Suprapubic skin (tissue), 4 donors: ENCODE measurements at regions not wholly inside any gene's neighbourhood (a gene's known extent, or its start where the extent isn't known, plus 50 kb on each side); places are given as distances from the start of the nearest gene placed in this dataset.

Source experiments
- DNase-seq, 2 donors: peaks; one replicate each; pipeline ENCODE4 v3.0.0-alpha.2; 2019; ENCODE audit warnings: low spot score in 2 of 2
- H3K27ac ChIP-seq: fragments of 200-600 bp; sonication (generic); one replicate; pipeline ENCODE4 v1.5.1; 2019
- H3K27me3 ChIP-seq: fragments of 200-600 bp; sonication (generic); one replicate; pipeline ENCODE4 v1.5.1; 2019
- H3K36me3 ChIP-seq: fragments of 200-600 bp; sonication (generic); one replicate; pipeline ENCODE4 v1.5.1; 2019
- H3K4me1 ChIP-seq: fragments of 200-600 bp; sonication (generic); one replicate; pipeline ENCODE4 v1.5.1; 2019
- H3K4me3 ChIP-seq: fragments of 200-600 bp; sonication (generic); one replicate; pipeline ENCODE4 v1.5.1; 2019; ENCODE audit warnings: mild to moderate bottlenecking
- H3K9me3 ChIP-seq: fragments of 200-600 bp; sonication (generic); one replicate; pipeline ENCODE4 v1.5.1; 2019
- EP300 ChIP-seq: sonication (generic); formaldehyde crosslinking; IDR thresholded peaks from one replicate; pipeline ENCODE4 v1.6.1; 2017; ENCODE audit warnings: antibody characterized with exemption
- POLR2A ChIP-seq, 2 donors: fragments of 450-650 bp; IDR thresholded peaks; one replicate each; pipeline ENCODE4 v1.6.1; 2017; ENCODE audit warnings: antibody characterized with exemption in 2 of 2, mild to moderate bottlenecking in 2 of 2, moderate library complexity in 2 of 2
- POLR2AphosphoS5 ChIP-seq, 3 donors: sonication (generic); formaldehyde crosslinking; IDR thresholded peaks; one replicate each; pipeline ENCODE4 v1.6.1; 2017; ENCODE audit warnings: antibody characterized with exemption in 3 of 3
- WGBS: methylation state at CpG from one replicate; pipeline ENCODE4 v1.1.5; 2018; 5-methylcytosine and 5-hydroxymethylcytosine counted together
- TF ChIP-seq, protein P1 (sequence below), 2 donors: fragments of 200-600 bp in 1 of 2; fragments of 450-650 bp in 1 of 2; sonication (generic) in 1 of 2; IDR thresholded peaks; one replicate each; pipeline ENCODE4 v1.5.1; 2016 to 2019; ENCODE audit warnings: antibody characterized with exemption in 2 of 2, mild to moderate bottlenecking in 1 of 2, moderate library complexity in 1 of 2

DNA sequence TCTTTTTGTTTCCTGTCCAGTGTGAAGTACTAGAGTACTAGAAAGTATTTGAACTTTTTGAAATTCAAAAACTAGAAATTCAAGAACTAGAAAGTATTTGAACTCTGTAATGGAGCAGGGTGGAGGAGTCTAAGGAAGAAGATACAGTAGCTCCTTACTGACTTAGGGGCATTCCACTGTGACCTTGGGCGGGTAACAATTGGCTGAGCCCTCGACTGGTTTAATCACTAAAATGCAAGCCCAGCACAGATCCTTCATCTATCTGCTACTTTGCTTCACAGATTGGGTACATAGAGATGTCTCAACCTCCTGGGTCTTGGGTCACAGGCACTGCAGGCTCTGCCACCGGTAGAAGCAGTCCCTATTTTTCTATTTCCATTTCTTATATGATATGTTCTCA lies 462.1 kb upstream of the AGTR1 start:
- Histone ChIP-seq H3K9me3 (no peaks in the 10 kb centered on the region), H3K36me3 (no peaks in the 10 kb centered on the region), H3K27me3 (no peaks in the 10 kb centered on the region), H3K4me3 (no peak overlapping the region), H3K4me1 (no peaks in the 10 kb centered on the region), H3K27ac (no peak overlapping the region)
- 74% methylated on average over 3 of the region's 3 CpGs for WGBS
- DNase-seq = no peak
- TF ChIP-seq POLR2AphosphoS5 (IDR thresholded peaks at IDR 0.05) (no peak), EP300 (no peak), POLR2A (IDR thresholded peaks at IDR 0.05) (no peak)
- TF ChIP-seq, protein P1, sequence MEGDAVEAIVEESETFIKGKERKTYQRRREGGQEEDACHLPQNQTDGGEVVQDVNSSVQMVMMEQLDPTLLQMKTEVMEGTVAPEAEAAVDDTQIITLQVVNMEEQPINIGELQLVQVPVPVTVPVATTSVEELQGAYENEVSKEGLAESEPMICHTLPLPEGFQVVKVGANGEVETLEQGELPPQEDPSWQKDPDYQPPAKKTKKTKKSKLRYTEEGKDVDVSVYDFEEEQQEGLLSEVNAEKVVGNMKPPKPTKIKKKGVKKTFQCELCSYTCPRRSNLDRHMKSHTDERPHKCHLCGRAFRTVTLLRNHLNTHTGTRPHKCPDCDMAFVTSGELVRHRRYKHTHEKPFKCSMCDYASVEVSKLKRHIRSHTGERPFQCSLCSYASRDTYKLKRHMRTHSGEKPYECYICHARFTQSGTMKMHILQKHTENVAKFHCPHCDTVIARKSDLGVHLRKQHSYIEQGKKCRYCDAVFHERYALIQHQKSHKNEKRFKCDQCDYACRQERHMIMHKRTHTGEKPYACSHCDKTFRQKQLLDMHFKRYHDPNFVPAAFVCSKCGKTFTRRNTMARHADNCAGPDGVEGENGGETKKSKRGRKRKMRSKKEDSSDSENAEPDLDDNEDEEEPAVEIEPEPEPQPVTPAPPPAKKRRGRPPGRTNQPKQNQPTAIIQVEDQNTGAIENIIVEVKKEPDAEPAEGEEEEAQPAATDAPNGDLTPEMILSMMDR (IDR thresholded peaks at IDR 0.05) = no peak

DNA sequence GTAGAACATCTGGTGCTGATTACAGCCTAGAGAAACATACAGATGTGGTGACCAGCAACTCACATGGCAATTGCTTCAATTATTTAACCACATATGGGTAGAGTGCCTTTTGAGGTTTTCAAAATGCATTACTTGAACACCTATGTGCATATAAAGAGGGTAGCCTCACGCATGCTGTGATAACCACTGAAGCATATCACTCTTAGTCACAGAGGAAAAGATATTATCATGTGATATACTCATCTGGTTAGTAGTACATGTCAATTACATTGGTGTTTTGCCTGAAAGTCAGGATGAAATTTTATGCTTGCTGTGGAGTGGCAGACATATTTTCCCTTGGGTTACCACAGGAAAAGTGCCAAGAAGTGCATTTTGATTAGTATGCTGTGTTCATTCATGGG lies 459.3 kb upstream of the AGTR1 start:
- Histone ChIP-seq H3K27ac (no peak overlapping the region), H3K4me1 (no peaks in the 10 kb centered on the region), H3K27me3 (no peaks in the 10 kb centered on the region), H3K4me3 (no peak overlapping the region), H3K36me3 (no peaks in the 10 kb centered on the region), H3K9me3 (no peaks in the 10 kb centered on the region)
- no peak for DNase-seq
- 67% methylated on average over 1 of the region's 1 CpG for WGBS
- TF ChIP-seq, protein P1 (IDR thresholded peaks at IDR 0.05) = no peak
- TF ChIP-seq EP300 = no peak
- TF ChIP-seq POLR2AphosphoS5 (IDR thresholded peaks at IDR 0.05) = no peak
- no peak for TF ChIP-seq POLR2A (IDR thresholded peaks at IDR 0.05)

DNA sequence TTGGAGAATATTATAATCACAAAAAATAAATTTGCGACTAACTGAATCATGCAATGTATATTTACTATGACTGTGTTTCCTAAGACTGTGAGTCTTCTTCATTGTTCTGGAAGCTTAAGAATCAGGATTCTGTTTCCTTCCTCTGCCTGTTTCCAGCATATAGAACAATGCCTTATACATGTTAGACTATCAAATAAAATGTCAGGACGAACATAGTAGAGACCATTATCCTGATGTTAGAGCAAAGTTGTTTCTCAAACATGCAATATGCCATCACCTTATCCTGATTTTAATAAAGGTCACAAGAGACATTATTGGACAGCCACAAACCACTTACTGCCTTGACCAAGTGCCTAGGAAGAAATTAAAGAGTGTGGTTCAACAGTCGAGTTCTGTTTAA lies 457.4 kb upstream of the AGTR1 start:
- Histone ChIP-seq H3K9me3 (no peaks in the 10 kb centered on the region), H3K27ac (no peak overlapping the region), H3K4me1 (no peaks in the 10 kb centered on the region), H3K36me3 (no peaks in the 10 kb centered on the region), H3K4me3 (no peak overlapping the region), H3K27me3 (no peaks in the 10 kb centered on the region)
- 77% methylated on average over 3 of the region's 3 CpGs for WGBS
- TF ChIP-seq EP300 (no peak), POLR2AphosphoS5 (IDR thresholded peaks at IDR 0.05) (no peak), POLR2A (IDR thresholded peaks at IDR 0.05) (no peak)
- TF ChIP-seq, protein P1 (IDR thresholded peaks at IDR 0.05) = no peak
- no peak for DNase-seq

DNA sequence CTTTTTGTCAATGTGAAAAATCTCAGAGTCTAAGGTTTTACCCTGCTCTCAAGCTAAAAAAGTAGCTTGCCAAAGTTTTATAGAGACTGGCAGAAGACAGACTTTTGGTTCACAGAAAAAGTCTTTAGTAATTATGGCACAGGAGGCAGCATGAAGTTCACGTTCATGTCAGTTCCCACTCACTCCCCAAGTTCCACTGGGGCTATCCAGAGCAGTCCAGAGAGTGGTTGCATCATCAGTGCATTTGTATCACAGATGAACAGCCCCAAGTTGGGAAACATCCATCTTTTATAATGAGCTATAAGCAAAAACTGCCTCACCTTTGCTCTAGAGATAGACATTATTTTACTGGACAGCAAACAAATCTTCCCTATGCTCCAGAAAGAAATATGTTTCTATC lies 454.1 kb upstream of the AGTR1 start:
- WGBS = 52% methylated on average over 1 of the region's 1 CpG
- no peak for DNase-seq
- Histone ChIP-seq H3K36me3 (no peaks in the 10 kb centered on the region), H3K4me3 (no peak overlapping the region), H3K9me3 (no peaks in the 10 kb centered on the region), H3K27me3 (no peaks in the 10 kb centered on the region), H3K27ac (no peak overlapping the region), H3K4me1 (no peaks in the 10 kb centered on the region)
- no peak for TF ChIP-seq POLR2A (IDR thresholded peaks at IDR 0.05)
- TF ChIP-seq, protein P1 (IDR thresholded peaks at IDR 0.05) = no peak
- TF ChIP-seq POLR2AphosphoS5 (IDR thresholded peaks at IDR 0.05) = no peak
- TF ChIP-seq EP300 = no peak

DNA sequence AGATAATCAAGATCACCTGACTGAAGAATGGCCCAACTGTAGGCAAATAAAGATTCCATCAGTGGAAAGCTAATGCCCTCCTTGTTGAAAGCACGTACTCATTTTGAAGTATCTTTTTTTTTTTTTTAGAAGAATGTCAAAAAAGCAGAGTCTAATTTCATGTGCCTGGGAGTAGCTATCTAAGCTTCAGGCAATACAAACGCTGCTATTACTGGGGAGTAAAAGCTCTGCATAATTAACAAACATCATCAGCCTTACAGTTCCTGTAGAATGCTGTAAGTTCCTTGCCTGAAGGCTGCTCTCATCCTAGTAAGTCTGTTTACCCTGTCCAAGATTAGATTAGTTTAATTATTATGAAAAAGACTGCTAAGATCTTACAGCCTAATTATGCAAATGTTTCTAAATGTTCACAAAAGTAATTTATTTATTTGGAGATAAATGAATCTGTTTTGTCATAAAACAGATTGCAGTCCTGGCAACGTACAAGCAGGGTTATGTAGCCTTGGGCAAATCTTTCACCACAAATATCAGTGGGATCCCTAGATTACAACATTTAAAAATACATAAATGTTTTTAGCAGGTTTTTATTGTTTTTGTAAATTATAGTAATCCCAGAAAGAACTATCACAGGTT lies 451.3 kb upstream of the AGTR1 start:
- H3K4me1 ChIP-seq = no peaks in the 10 kb centered on the region
- H3K27me3 ChIP-seq = no peaks in the 10 kb centered on the region
- DNase-seq = no peak
- H3K36me3 ChIP-seq = no peaks in the 10 kb centered on the region
- H3K9me3 ChIP-seq = no peaks in the 10 kb centered on the region
- no peak overlapping the region for H3K27ac ChIP-seq
- 34% methylated on average over 3 of the region's 3 CpGs for WGBS
- TF ChIP-seq POLR2A (IDR thresholded peaks at IDR 0.05) (no peak), EP300 (no peak), POLR2AphosphoS5 (IDR thresholded peaks at IDR 0.05) (no peak)
- no peak overlapping the region for H3K4me3 ChIP-seq

DNA sequence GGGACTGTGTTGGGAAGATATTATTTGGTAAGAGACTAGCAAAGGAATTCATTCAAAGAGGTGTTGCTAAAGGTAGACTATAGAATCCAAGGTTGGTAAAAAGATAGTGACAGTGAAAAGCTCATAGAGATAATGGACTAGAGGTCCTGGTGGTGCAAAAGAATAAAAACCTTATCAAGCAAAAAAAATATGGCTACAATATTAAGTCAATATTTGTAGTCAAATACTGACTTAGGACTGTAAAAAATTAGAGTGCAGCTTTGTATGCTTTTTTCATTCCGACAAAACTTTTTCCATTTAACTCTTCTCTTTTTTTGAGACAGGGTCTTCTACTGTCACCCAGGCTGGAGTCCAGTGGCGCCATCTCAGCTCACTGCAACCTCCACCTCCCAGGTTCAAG lies 444.0 kb upstream of the AGTR1 start:
- H3K4me3 ChIP-seq = no peak overlapping the region
- no peaks in the 10 kb centered on the region for H3K4me1 ChIP-seq
- no peaks in the 10 kb centered on the region for H3K36me3 ChIP-seq
- 89% methylated on average over 2 of the region's 2 CpGs for WGBS
- H3K27ac ChIP-seq = no peak overlapping the region
- no peaks in the 10 kb centered on the region for H3K9me3 ChIP-seq
- H3K27me3 ChIP-seq = no peaks in the 10 kb centered on the region
- TF ChIP-seq POLR2A (IDR thresholded peaks at IDR 0.05) (no peak), POLR2AphosphoS5 (IDR thresholded peaks at IDR 0.05) (no peak), EP300 (no peak)
- TF ChIP-seq, protein P1 (IDR thresholded peaks at IDR 0.05) = no peak
- no peak for DNase-seq
